KMS-11 (cell line): ENCODE measurements at regions not wholly inside any gene's neighbourhood (a gene's known extent, or its start where the extent isn't known, plus 50 kb on each side); places are given as distances from the start of the nearest gene placed in this dataset.

ENCODE experiments used
- H2AFZ ChIP-seq: fragments of 200-600 bp; sonication (generic); 2 replicates; pipeline ENCODE4 v1.6.1; 2016; ENCODE audit warnings: antibody characterized with exemption, mixed run types, low read depth
- H3K27ac ChIP-seq: fragments of 200-600 bp; sonication (generic); 2 replicates; pipeline ENCODE4 v1.6.1; 2016; ENCODE audit warnings: mild to moderate bottlenecking, mixed run types
- H3K27me3 ChIP-seq: fragments of 200-600 bp; sonication (generic); 2 replicates; pipeline ENCODE4 v1.6.1; 2017; ENCODE audit warnings: mild to moderate bottlenecking, low read depth, mixed run types, moderate library complexity; ENCODE audit not compliant: insufficient read depth
- H3K36me3 ChIP-seq: fragments of 200-600 bp; sonication (generic); 2 replicates; pipeline ENCODE4 v1.6.1; 2017; ENCODE audit warnings: mild to moderate bottlenecking, mixed run types; ENCODE audit not compliant: insufficient read depth
- H3K4me1 ChIP-seq: fragments of 200-600 bp; sonication (generic); 2 replicates; pipeline ENCODE4 v1.6.1; 2016; ENCODE audit warnings: mild to moderate bottlenecking, low read depth, mixed run types; ENCODE audit not compliant: poor library complexity, severe bottlenecking
- H3K4me2 ChIP-seq: fragments of 200-600 bp; sonication (generic); 2 replicates; pipeline ENCODE4 v1.7.0; 2016; ENCODE audit warnings: mild to moderate bottlenecking, mixed run types
- H3K4me3 ChIP-seq: fragments of 200-600 bp; sonication (generic); IDR thresholded peaks from 2 replicates; pipeline ENCODE4 v1.6.1; 2017; ENCODE audit warnings: low read depth, low read length, mixed read lengths; ENCODE audit not compliant: insufficient read depth
- H3K79me2 ChIP-seq: fragments of 200-600 bp; sonication (generic); 2 replicates; pipeline ENCODE4 v1.6.1; 2016; ENCODE audit warnings: low read depth, mixed run types; ENCODE audit not compliant: insufficient read depth
- H3K9ac ChIP-seq: fragments of 200-600 bp; sonication (generic); 2 replicates; pipeline ENCODE4 v1.6.1; 2016; ENCODE audit warnings: mild to moderate bottlenecking, mixed run types
- H4K20me1 ChIP-seq: fragments of 200-600 bp; sonication (generic); 2 replicates; pipeline ENCODE4 v1.6.1; 2016; ENCODE audit warnings: mild to moderate bottlenecking, mixed run types; ENCODE audit not compliant: insufficient read depth
- TF ChIP-seq, protein P1 (sequence below): fragments of 200-600 bp; sonication (generic); conservative IDR thresholded peaks from 2 replicates; pipeline ENCODE4 v1.6.1; 2017; ENCODE audit warnings: low read depth, mild to moderate bottlenecking, antibody characterized with exemption, low read length, moderate library complexity, mixed read lengths

DNA sequence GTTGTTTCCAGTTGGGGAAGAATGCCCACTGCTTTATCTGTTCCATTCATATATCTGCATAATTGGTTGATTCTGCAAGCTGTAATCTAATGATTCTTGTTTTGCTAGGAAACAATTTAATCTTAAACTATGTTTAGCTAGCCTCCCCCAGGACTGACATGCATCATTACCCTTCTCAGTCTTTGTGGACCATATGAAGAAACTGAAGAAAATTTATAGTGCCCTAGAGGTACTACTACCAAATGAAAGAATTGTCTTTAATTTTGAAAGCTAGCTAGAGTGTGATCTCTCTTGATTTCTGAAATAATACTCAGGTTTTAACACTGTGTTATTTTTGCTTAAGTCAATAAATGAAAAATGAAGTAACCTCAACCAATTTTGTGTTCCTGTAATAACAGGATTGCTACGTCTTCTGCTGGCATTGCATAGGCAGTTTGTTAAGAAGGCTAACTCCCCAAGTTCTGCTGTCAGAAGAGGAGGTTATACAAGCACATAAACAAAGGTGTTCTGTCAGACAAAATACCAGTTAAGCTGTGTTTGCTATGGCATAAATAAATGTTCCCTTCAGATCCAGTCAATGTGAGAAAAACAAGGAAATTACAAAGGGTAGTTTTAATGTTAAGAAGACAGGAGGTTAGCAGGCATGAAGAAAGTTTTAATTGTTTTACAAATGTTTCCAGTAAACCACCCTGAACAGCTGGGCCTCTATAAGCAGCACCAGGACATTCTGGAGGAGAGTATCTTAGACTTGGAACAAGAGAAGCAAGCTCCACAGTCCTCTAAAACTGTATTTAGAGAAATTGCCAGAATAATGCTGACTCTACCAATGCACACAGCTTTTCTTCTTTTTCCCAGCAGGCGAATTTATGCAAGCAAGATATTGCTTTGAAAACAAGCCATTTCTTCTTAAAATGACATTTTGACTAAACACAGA, 90.3 kb upstream of the CTTNBP2 start:
- H4K20me1 ChIP-seq, result no peaks in the 10 kb centered on the region
- H3K79me2 ChIP-seq, result no peaks in the 10 kb centered on the region
- H3K27ac ChIP-seq, result no peak overlapping the region
- no peak overlapping the region for H3K9ac ChIP-seq
- H3K4me2 ChIP-seq, result no peak overlapping the region
- no peak overlapping the region for H2AFZ ChIP-seq
- no peaks in the 10 kb centered on the region for H3K36me3 ChIP-seq
- TF ChIP-seq, protein P1, sequence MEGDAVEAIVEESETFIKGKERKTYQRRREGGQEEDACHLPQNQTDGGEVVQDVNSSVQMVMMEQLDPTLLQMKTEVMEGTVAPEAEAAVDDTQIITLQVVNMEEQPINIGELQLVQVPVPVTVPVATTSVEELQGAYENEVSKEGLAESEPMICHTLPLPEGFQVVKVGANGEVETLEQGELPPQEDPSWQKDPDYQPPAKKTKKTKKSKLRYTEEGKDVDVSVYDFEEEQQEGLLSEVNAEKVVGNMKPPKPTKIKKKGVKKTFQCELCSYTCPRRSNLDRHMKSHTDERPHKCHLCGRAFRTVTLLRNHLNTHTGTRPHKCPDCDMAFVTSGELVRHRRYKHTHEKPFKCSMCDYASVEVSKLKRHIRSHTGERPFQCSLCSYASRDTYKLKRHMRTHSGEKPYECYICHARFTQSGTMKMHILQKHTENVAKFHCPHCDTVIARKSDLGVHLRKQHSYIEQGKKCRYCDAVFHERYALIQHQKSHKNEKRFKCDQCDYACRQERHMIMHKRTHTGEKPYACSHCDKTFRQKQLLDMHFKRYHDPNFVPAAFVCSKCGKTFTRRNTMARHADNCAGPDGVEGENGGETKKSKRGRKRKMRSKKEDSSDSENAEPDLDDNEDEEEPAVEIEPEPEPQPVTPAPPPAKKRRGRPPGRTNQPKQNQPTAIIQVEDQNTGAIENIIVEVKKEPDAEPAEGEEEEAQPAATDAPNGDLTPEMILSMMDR, result no peak
- no peak overlapping the region for H3K4me3 ChIP-seq
- H3K27me3 ChIP-seq, result no peaks in the 10 kb centered on the region
- H3K4me1 ChIP-seq, result no peaks in the 10 kb centered on the region

DNA sequence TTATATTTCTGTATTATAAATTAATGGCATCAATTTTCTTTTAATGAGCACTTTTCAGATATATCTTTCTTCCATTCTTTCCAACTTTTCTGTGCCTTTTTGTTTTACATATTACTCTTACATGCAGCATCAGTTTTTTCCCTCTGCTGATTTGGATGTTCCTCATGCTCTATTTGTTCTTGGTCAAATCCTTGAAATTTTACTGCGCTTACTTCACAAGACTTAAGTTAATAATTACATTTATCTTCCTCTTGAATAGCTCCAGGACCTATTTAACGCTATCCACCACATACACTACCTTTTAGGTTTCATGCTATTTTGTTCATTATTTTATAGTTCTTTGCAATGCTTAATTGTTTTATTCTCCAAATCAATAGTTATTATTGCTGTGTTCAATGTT, 97.6 kb upstream of the CTTNBP2 start:
- Histone ChIP-seq H3K9ac (no peak overlapping the region), H3K27me3 (no peaks in the 10 kb centered on the region), H3K79me2 (no peaks in the 10 kb centered on the region), H3K4me1 (no peaks in the 10 kb centered on the region), H3K36me3 (no peaks in the 10 kb centered on the region), H4K20me1 (no peaks in the 10 kb centered on the region), H3K4me2 (no peak overlapping the region), H3K27ac (no peak overlapping the region), H3K4me3 (no peak overlapping the region), H2AFZ (no peak overlapping the region)
- TF ChIP-seq, protein P1, result no peak

DNA sequence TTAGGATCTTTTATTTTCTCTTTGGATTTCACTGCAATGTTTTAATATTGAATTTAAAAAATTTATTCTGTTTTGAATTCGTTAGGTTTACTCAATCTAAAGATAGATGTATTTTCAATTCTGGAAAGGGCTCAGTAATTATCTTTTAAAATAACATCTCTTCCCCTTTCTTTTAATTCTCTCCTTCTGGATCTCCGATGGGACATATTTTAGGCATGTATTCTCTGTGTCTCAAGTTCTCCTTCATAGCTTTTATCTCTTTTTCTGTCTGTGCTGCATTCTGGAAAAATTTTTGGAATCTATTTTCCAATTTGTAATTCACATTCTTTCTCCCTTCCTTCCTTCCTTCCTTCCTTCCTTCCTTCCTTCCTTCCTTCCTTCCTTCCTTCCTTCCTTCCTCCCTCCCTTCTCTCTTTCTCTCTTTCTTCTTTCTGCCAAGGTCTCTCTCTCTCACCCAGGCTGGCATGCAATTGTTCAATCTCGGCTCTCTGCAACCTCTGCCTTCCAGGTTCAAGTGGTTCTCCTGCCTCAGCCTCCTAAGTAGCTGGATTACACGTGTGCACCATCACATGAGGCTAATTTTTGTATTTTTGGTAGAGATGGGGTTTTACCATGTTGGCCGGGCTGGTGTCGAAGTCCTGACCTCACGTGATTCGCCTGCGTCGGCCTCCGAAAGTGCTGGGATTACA, 98.5 kb upstream of the CTTNBP2 start:
- H3K27ac ChIP-seq, result no peak overlapping the region
- H3K36me3 ChIP-seq, result no peaks in the 10 kb centered on the region
- no peak overlapping the region for H3K9ac ChIP-seq
- no peak overlapping the region for H3K4me2 ChIP-seq
- TF ChIP-seq, protein P1, result no peak
- no peaks in the 10 kb centered on the region for H3K27me3 ChIP-seq
- no peaks in the 10 kb centered on the region for H3K4me1 ChIP-seq
- H4K20me1 ChIP-seq, result no peaks in the 10 kb centered on the region
- H2AFZ ChIP-seq, result no peak overlapping the region
- H3K4me3 ChIP-seq, result no peak overlapping the region
- H3K79me2 ChIP-seq, result no peaks in the 10 kb centered on the region

DNA sequence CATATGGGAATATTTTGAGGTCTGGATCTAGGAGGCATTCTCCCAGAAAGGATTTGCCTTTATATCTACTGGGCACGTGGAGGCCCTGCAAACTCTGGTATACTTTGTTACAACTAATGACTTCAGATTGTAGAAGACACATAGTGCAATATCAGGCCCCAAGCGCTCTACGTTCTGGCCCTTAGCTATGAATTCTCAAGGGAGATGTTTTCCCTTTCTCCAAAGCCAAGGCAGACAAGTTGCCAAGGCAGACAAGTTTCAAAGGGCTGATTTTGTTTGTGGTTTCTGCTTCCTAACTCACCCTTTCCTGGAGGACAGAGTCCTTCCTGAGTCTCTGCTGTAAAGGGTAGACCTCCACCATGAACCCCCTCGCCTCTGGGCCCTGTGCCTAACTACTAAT, 99.4 kb upstream of the CTTNBP2 start:
- TF ChIP-seq, protein P1, result no peak
- Histone ChIP-seq H3K36me3 (no peaks in the 10 kb centered on the region), H3K9ac (no peak overlapping the region), H3K4me3 (no peak overlapping the region), H3K27me3 (no peaks in the 10 kb centered on the region), H3K4me2 (no peak overlapping the region), H3K27ac (no peak overlapping the region), H3K4me1 (no peaks in the 10 kb centered on the region), H2AFZ (no peak overlapping the region), H4K20me1 (no peaks in the 10 kb centered on the region), H3K79me2 (no peaks in the 10 kb centered on the region)
